GM21360 (cell line): ENCODE measurements at regions not wholly inside any gene's neighbourhood (a gene's known extent, or its start where the extent isn't known, plus 50 kb on each side); places are given as distances from the start of the nearest gene placed in this dataset.
"Not testable (repeated sequence)": the region's sequence is repeated elsewhere in the genome, so short reads cannot be mapped to it uniquely, and the experiment has no call there.

Experiments
- ATAC-seq: cut with Tn5 transposase; IDR thresholded peaks from one replicate; pipeline ENCODE4 v1.9.1; 2021; ENCODE audit warnings: mild to moderate bottlenecking, moderate library complexity; ENCODE audit not compliant: unreplicated experiment

DNA sequence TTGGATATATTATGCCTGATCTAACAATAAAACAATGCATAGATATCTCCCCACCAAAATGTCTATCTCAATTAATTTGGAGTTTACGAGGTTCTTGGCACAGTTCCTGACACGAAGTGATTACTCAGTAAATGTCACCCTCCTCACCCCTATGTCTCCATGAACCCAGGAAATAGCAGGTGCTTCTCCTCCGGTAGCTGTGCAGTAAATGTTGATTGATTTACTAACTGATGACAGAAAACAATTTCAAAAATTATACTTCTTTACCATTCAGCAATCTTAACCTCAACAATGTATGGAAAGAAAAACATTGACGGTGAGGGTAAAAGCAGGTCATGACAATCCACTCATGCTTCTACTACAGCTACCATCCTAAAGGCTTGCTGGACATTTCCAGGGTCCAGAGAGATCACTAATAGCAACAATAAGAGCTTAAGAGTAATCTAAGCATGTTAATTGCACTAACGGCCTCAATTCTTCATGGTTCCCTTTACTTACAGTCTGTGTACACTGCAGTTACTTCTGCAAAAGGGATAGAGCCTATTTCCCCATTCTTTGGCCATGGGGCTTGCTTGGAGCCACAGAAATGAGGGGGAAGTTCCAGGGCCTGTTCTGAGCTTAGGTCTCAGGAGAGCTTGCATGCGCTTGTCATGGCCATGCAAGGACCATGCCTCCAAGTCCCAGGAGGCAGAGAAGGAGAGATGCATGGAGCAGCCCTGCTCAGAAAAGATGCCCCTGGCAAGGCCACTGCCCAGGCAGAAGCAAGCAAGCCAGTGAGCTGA, 222.6 kb downstream of the ATP6V0E2 start:
- not testable (repeated sequence) for ATAC-seq

DNA sequence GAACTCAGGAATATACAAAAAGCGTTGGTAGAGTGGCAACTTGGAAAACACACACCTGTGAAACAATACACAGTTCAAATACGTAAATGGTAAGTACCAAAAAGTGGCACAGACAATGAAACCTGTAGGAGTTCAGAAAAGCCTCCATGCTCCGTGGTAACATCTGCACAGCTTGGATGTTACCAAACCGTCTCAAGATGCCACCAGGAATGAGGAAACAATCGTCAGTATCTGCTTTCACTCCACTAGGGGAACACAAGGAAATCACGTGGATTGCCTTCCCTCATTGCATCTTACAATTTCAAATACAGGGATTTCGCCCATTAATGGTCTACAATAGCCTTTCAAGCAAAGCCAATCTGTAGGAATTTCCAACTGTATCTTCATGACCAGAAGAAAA, 224.6 kb upstream of the LRRC61 start:
- not testable (repeated sequence) for ATAC-seq

DNA sequence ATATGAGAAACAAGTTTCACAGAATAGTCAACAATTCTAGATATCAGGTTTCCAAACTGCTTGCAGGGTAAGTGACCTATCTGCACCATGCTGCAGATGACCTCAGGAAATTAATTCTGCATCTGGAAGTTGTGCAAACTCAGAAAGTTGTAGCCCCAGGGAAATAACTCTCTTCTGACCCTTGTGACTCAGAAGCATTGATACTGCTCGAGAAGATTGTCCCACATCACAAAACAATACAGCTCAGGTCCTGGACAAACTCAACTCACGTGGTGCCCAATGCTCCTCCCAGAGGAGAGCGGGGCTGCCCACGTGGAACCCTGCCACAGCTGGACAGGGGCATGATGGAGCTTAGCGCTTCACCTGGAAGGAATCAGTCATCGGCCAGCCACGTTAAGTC, 221.9 kb upstream of the LRRC61 start:
- ATAC-seq: not testable (repeated sequence)

DNA sequence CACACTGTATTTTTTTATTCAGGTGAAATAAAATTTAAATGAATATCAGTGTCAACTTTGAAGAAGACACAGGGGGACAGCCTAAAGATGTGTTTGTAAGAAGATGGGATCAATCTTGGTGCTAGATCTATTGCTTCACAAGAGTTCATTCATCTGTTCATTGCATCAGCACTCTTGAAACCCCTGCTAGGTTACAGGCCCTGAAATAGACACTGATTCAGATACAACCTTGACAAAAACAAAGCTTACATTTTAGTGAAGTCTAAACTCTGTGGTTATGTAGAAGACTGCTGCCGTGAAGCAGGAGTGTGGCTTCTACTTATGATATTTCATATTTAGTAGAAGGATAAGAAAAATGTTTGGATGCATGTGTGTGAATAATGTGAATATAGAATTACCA, 215.9 kb upstream of the LRRC61 start:
- not testable (repeated sequence) for ATAC-seq

DNA sequence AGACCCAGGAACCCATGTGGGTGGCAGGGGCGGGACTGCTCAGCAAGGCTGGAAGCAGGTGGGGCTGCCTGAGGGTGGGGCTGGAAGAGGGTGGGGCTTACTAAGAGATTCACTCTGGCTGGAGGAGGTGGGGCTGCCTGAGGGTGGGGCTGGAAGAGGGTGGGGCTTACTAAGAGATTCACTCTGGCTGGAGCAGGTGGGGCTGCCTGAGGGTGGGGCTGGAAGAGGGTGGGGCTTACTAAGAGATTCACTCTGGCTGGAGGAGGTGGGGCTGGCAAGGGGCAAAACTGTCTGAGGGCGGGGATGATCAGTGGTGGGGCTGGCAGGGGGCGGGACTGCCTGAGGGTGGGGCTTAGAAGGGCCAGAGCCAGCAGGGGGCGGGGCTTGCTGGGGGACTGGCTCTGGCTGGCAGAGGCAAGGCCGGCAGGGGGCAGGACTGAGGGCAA, 212.8 kb upstream of the LRRC61 start:
- not testable (repeated sequence) for ATAC-seq

DNA sequence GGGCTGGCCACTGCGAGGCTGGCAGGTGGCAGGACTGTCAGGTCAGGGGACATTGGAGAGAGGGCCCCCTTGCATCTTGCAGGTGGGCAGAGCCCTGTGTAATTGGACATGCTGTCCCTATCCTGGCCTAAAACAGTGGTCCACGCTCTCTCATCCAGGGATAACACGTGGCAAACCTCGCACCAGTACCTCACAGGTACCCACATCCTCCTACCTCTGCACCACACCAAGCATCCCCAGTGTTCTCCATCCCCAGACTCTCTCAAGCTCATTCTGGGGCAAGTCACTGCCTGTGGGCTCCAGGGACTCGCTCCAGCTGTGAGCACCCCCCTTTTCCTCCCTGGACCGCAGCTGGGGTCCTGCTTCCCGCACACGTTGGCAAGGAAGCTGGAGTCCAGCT, 212.3 kb upstream of the LRRC61 start:
- ATAC-seq: not testable (repeated sequence)

DNA sequence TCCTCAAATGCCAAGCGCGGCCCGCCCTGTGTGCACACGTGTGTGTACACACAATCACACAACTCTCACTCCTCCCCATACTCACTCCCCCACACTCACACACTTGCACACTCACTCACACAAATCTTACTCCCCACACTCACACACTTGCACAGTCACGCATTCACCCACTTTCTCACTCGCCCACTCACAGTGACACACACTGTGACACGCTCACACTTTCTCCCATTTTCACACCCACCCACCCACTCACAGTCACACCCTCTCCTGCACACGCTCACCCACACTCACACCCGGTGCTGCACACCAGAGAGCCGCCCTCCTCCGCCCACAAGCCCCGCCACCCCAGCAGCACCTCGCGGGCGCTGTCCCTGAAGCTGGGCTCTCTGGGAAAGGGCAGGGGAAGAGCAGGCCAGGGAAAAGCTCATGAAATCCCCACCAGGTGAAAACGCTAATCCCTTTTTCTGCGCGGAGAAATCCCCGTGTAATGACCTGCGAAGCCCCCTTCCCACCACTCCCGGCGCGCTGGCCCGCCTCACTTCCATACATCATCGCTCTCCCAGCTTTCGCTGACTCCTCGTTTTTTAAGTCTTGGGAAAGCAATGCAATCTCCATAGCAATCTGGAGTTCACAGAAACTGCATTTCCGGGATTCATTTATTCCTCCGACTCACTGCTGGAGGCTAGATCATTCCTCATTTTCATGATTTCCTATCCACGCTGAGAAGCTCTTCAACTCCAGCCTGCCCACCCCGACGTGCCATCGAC, 211.6 kb upstream of the LRRC61 start:
- ATAC-seq: not testable (repeated sequence)

DNA sequence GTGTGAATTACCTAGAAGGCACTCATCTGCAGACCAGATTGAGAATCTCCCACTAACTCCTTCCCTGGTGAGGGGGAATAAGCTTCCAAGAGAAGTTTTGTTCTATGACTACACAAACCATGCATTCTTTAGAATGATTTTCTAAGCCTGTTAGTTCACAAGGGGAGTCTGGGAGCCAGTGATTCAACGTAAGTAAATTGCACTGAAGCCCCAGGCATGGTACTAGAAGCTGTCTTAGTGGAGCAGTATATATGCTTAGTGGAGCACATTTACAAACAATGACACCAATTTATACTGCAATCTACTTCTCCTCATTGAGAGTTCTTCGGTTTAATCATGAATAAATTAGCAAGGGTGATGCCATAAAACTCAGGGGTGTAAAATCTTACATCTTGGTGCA, 209.9 kb upstream of the LRRC61 start:
- not testable (repeated sequence) for ATAC-seq

DNA sequence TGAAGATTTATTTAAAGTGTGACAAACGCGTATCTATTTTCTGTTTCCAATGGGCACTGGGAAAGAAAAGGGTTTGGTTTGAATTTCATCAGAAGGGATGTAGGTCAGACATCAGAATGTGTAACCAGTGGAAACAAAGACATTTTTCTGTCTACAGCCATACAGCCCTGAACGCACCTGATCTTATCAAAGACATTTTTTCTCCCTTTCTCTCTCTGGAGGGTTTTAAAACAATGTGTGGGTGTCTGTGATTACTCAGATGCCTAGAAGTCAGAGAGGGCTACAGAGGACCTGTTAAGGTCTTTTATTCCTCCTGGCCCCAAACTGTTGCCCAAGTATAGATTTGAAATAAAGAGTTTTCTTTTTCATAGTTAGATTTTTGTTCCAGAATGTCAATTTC, 208.6 kb upstream of the LRRC61 start:
- not testable (repeated sequence) for ATAC-seq

DNA sequence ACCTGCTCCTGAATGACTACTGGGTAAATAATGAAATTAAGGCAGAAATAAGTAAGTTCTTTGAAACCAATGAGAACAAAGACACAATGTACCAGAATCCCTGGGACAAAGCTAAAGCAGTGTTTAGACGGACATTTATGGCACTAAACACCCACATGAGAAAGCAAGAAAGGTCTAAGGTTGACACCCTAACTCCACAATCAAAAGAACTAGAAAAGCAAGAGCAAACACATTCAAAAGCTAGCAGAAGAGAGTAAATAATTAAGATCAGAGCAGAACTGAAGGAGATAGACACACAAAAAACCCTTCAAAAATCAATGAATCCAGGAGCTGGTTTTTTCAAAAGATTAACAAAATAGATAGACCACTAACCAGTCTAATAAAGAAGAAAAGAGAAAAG, 203.2 kb upstream of the LRRC61 start:
- not testable (repeated sequence) for ATAC-seq

DNA sequence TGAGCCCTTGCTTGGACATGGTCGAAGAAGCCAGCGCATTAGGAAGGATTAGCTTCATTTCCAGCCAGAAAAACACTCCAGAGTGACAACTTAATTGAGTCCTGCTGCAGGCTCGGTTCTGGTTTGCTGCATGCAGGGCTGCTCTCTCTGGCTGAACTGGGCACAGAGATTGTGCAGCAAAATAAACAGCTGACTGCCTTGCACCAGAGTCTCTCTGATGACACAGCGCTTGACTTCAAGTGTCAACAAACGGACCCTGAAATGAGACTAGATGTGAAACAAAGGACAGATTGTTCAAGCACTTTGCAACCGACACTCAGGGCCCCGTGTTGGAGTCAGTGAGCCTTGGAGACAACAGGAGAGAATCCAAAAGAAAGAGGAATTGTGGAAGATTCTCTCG, 197.3 kb upstream of the LRRC61 start:
- ATAC-seq: not testable (repeated sequence)

DNA sequence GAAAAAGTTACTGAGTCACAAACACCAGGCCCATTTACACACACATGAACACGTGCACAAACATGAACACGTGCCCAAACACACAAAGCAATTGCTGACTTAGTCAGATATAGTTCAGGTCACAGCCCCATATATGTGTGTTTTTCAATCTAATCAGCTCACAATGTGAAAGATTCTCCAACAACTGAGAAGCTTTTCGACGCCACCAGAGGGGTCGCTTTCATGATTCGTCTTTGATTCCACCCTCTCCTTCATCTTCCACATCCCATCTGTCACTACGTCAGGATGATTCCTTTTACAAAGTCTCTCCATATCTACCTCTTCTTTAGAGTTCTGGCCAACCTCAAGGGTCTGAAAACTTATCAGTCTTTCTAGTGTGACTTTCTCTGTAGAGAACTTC, 188.7 kb upstream of the LRRC61 start:
- not testable (repeated sequence) for ATAC-seq

DNA sequence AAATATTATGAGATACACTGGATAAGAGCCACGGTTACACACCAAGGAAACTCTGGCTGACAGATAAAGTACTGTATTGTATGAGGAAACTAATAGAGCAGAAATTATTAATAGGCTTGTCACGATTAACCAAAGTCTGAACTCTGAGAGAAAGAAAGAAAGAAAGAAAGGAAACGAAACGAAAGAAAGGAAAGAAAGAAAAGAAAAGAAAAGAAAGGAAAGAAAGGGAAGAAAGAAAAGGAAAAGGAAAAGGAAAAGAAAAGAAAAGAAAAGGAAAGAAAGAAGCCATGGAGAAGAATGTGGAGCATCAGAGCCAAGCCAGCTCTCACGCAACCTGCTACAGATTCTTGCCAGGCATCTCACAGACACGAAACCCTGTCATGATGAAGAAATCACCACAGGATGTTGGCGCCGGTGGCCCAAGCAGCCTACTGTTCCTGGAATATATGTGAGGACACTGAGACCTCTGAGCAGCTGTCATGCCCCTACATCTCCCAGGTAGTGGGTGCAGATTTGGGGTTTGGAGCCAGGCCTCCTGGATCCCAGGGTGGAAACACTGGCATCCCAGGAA, 187.4 kb upstream of the LRRC61 start:
- ATAC-seq: not testable (repeated sequence)

DNA sequence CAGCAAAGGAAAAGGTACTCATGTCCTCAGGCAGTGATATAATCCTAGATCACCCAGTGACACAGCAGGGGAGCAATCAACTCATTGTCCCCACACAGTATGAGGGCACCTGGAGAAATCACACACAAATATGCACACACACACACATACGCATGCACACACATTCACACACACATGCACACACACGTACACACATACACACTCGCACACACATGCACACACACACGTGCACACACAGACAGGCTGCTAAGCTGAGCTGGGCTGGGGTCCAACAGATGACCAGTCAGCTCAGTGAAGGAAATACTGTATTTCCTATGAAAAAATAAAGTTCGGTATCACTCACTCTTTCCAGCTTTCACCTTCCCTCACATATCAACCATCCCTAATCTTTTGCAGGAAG, 183.3 kb upstream of the LRRC61 start:
- not testable (repeated sequence) for ATAC-seq

DNA sequence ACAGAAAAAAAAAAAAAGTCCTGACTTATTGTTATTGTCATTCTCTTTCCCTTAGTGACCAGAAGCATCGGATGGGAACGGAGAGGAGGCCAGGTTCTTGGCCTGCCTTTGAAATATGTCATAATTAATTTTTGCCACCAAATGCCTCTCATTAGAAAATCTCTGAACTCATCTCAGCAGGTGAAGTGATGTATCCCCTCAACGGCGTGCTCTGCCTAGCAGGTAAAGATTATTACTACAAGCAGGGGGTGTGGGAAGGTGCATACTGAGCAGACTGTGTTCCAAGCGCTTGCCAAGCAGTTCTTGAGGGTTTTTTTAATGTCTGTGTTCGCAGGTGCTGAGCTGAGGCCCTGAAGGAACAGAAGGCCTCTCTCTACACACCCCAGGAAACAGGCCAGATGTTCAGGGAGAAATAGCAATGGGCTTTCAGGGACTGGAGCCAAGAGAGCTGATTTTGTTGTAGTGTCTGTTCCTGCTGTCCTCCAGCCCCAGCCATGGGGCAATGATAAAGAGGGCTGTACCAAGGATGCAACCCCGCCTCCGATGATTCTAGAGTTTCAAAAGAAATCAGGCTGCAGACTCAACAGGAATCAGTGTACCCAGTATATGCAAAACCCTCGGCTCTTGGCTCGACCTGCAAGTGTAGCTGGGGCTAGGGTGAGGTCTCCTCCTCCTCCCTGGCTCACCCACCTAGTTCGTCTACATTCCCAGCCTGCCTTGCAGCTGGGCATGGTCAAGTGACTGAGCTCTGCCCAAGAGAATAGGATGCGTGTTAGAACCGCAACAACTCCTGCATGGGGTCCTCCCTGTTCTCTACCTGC, 181.4 kb upstream of the LRRC61 start:
- ATAC-seq: not testable (repeated sequence)

DNA sequence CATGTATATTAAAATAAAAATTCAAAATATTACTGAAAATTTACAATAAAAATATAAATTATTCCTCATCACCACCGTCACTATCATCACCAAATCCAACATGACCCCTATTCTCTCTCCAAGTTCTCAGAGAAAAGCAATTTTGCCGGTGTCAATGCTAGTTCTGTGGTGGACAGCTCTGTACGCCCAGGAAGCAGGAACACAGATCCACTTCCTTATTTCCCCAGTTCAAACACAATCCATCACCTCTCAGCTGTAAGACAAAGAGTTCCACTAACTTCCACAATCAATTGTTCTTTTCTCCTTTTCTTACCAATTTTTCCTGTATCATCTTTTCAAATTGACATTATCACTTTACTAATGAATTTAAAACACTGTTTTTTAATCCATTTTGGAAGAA, 177.0 kb upstream of the LRRC61 start:
- not testable (repeated sequence) for ATAC-seq

DNA sequence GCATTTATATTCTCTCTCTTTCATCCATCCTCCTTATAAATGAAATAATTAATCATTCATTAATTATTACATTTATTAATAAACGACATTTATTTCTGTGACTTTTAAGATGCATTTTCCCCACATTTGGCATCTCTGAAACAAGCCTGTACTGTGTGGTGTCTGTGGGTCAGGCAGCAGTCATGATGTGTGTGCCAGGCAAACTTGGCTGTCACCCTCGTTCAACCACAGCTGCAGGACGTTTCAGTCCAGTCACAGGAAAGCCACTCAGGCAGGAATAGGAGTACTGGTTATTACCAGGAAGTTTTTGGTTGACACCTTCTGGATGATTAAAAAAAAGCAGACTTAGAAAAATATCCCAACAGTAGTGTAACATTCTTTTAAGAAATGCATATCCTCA, 175.6 kb upstream of the LRRC61 start:
- not testable (repeated sequence) for ATAC-seq

DNA sequence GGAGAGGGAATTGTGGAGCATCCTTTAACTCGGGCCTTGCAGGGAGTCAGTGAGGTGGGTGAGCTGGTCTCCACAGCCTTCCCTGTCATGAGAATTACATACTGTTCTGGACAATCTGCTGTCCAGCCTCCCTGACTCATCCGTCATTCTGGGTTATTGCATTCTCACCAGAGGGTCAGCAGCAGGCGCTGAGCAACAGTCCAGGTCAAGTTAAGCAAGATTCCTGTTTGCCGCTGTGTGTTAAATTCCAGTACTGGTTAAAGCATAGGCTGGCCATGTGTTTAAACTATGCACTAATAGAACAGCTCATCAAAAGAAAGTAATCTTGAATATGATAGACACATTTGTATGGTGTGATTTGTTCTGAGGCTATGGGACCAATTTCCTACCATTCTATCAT, 167.1 kb upstream of the LRRC61 start:
- ATAC-seq: not testable (repeated sequence)

DNA sequence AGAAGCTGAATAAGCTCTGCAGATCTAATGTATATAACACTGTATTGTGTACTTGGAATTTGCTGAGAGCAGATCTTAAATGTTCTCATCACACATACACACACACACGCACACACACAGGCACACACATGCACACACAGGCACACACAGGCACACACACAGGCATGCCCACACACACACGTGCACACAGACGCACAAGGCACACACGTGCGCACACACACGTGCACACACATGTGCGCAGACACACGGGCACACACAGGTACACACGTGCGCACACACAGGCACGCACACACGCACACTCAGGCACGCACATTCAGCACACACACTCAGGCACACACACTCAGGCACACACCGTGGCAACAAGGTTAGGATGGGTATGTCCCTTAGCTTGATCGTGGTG, 164.5 kb upstream of the LRRC61 start:
- ATAC-seq: not testable (repeated sequence)

DNA sequence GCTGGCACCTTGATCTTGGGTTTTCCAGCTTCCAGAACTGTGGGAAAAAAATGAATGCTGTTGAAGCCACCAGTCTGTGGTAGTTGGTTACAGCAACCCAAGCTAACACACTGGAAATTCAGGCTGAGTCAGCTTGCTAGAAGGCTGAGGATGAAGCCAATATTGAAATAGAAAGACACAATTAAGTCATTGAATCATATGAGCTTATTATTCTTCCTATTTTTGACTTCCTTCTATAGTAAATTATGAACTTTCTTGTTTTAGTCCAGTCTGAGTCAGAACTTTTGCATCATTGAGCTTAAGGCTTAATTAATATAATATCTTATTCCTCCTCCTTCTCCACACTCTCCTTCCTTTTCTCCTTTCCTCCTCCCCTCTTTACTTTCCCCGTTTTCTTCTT, 153.6 kb upstream of the LRRC61 start:
- not testable (repeated sequence) for ATAC-seq
